OCI-LY3 (cell line): ENCODE measurements at regions not wholly inside any gene's neighbourhood (a gene's known extent, or its start where the extent isn't known, plus 50 kb on each side); places are given as distances from the start of the nearest gene placed in this dataset.

Source experiments
- EZH2phosphoT487 ChIP-seq: fragments of 200-600 bp; shearing (Covaris generic); IDR thresholded peaks from 2 replicates; pipeline ENCODE4 v1.6.1; 2018; ENCODE audit warnings: antibody characterized with exemption, mixed run types, low read depth
- TF ChIP-seq, protein P1 (sequence below): fragments of 200-600, 300-600 bp; sonication (generic); IDR thresholded peaks from 2 replicates; pipeline ENCODE4 v1.5.1; 2014; ENCODE audit warnings: antibody characterized with exemption, low read length, low read depth

DNA sequence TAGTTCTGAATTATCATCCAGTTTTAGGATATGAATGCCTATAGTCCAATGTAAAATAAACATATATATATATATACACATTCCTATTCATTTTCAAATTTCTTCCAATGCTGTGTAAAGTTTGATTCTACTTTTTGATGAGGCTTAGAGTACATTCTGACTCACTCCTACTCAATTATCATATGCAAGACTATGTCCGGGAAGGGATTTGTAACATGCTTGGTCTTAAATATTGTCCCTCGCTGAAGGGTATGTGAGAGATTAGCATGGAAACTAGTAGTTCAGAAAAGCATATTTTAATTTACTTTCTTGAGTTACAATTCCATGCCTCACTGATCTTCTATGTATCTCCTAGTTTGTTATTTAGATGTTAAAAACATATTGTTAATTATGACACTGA, 377.7 kb upstream of the MAP2 start:
- TF ChIP-seq, protein P1, sequence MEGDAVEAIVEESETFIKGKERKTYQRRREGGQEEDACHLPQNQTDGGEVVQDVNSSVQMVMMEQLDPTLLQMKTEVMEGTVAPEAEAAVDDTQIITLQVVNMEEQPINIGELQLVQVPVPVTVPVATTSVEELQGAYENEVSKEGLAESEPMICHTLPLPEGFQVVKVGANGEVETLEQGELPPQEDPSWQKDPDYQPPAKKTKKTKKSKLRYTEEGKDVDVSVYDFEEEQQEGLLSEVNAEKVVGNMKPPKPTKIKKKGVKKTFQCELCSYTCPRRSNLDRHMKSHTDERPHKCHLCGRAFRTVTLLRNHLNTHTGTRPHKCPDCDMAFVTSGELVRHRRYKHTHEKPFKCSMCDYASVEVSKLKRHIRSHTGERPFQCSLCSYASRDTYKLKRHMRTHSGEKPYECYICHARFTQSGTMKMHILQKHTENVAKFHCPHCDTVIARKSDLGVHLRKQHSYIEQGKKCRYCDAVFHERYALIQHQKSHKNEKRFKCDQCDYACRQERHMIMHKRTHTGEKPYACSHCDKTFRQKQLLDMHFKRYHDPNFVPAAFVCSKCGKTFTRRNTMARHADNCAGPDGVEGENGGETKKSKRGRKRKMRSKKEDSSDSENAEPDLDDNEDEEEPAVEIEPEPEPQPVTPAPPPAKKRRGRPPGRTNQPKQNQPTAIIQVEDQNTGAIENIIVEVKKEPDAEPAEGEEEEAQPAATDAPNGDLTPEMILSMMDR = no peak
- no peak for TF ChIP-seq EZH2phosphoT487
